ENCODE measurements at regions not wholly inside any gene's neighbourhood (a gene's known extent, or its start where the extent isn't known, plus 50 kb on each side); places are given as distances from the start of the nearest gene placed in this dataset.

DNA sequence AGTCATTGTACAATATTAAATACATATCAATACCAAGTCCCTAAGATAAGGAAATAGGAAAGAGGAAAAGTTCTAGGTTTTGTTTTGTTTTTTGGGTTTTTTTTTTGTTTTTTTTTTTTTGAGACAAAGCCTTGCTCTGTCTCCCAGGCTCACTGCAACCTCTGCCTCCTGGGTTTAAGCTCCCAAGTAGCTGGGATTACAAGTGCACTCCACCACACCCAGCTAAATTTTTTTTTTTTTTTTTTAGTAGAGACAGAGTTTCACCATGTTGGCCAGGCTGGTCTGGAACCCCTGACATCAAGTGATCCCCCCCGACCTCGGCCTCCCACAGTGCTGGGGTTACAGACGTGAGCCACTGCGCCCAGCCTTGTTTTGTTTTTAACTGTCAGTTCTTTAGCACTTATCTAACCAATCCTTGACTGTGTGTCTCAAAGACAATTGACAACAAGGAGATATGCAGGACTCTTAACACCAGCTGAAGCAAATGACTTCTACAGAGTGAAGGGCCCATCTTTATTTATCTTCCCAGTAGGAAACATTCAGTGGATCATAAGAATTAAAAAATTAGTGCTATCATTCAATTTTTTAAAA, 100.0 kb upstream of the RAP2B start:
- TF ChIP-seq, protein P1, sequence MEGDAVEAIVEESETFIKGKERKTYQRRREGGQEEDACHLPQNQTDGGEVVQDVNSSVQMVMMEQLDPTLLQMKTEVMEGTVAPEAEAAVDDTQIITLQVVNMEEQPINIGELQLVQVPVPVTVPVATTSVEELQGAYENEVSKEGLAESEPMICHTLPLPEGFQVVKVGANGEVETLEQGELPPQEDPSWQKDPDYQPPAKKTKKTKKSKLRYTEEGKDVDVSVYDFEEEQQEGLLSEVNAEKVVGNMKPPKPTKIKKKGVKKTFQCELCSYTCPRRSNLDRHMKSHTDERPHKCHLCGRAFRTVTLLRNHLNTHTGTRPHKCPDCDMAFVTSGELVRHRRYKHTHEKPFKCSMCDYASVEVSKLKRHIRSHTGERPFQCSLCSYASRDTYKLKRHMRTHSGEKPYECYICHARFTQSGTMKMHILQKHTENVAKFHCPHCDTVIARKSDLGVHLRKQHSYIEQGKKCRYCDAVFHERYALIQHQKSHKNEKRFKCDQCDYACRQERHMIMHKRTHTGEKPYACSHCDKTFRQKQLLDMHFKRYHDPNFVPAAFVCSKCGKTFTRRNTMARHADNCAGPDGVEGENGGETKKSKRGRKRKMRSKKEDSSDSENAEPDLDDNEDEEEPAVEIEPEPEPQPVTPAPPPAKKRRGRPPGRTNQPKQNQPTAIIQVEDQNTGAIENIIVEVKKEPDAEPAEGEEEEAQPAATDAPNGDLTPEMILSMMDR (conservative IDR thresholded peaks at IDR 0.05; ENCODE audit: low read length), result no peak
- TF ChIP-seq EZH2phosphoT487 (IDR thresholded peaks at IDR 0.05; ENCODE audit: borderline replicate concordance, low read depth, low read length), result no peak

Data from OCI-LY7 (cell line).